SK-N-SH (cell line): ENCODE measurements at regions not wholly inside any gene's neighbourhood (a gene's known extent, or its start where the extent isn't known, plus 50 kb on each side); places are given as distances from the start of the nearest gene placed in this dataset.

Experiments
- CTCF ChIA-PET: fragments of 300-600, 350-600 bp; formaldehyde crosslinking; extraction: SDS; loops from one replicate; lab custom pipeline; 2021; lab: Yijun Ruan, JAX
- POLR2A ChIA-PET: fragments of 350-600 bp; sonication (Branson Sonifier 250); formaldehyde crosslinking; extraction: SDS; loops from one replicate; lab custom pipeline; 2020; ENCODE audit warnings: antibody characterized with exemption, inconsistent platforms; lab: Yijun Ruan, JAX
- DNase-seq: peaks from one replicate; pipeline ENCODE4 v3.0.0; 2012
- H2AFZ ChIP-seq: fragments of 200-600 bp; sonication (generic); 2 replicates; pipeline ENCODE4 v1.8.1; 2016; ENCODE audit warnings: antibody characterized with exemption, mild to moderate bottlenecking, low read depth
- H3F3A ChIP-seq: fragments of 200-600 bp; sonication (generic); replicated peaks from 2 replicates; pipeline ENCODE3; 2016; ENCODE audit warnings: antibody characterized with exemption, mild to moderate bottlenecking; ENCODE audit not compliant: insufficient read depth
- H3K27ac ChIP-seq, 2 experiments: fragments of 200-500 bp in 1 of 2; fragments of 200-600 bp in 1 of 2; sonication (Bioruptor generic) in 1 of 2; sonication (generic), shearing (Covaris generic) in 1 of 2; 2 replicates each; pipeline versions ENCODE4 v1.5.1 to v1.6.1; 2014 to 2016; ENCODE audit warnings: low read depth in 2 of 2, inconsistent platforms in 1 of 2, low read length in 1 of 2, mild to moderate bottlenecking in 1 of 2, mixed read lengths in 1 of 2
- H3K27me3 ChIP-seq: fragments of 200-600 bp; sonication (generic), shearing (Covaris generic); 2 replicates; pipeline ENCODE4 v1.6.1; 2016; ENCODE audit warnings: mixed run types; ENCODE audit not compliant: insufficient read depth
- H3K36me3 ChIP-seq, 2 experiments: fragments of 200-500 bp in 1 of 2; fragments of 200-600 bp in 1 of 2; sonication (Bioruptor generic) in 1 of 2; sonication (generic) in 1 of 2; replicated peaks in 1 of 2; 2 replicates each; pipeline versions ENCODE3 to v1.5.1; 2014 to 2016; ENCODE audit warnings: low read length in 1 of 2, mild to moderate bottlenecking in 1 of 2; ENCODE audit not compliant: insufficient read depth in 2 of 2, control insufficient read depth in 1 of 2
- H3K4me1 ChIP-seq, 2 experiments: fragments of 200-500 bp in 1 of 2; fragments of 200-600 bp in 1 of 2; sonication (Bioruptor generic) in 1 of 2; sonication (generic), shearing (Covaris generic) in 1 of 2; 2 replicates each; pipeline versions ENCODE4 v1.5.1 to v1.6.1; 2014 to 2016; ENCODE audit warnings: low read depth in 1 of 2, low read length in 1 of 2, mixed run types in 1 of 2; ENCODE audit not compliant: insufficient read depth in 2 of 2, control insufficient read depth in 1 of 2
- H3K4me2 ChIP-seq: fragments of 200-600 bp; sonication (generic), shearing (Covaris generic); 2 replicates; pipeline ENCODE4 v1.6.1; 2017; ENCODE audit warnings: mixed run types
- H3K4me3 ChIP-seq, 2 experiments: fragments of 200-500 bp in 1 of 2; fragments of 200-600 bp in 1 of 2; sonication (Bioruptor generic) in 1 of 2; sonication (generic), shearing (Covaris generic) in 1 of 2; 2 replicates each; pipeline versions ENCODE4 v1.5.1 to v1.8.1; 2014 to 2016; ENCODE audit warnings: low read depth in 2 of 2, inconsistent platforms in 1 of 2, low read length in 1 of 2, mild to moderate bottlenecking in 1 of 2, mixed read lengths in 1 of 2, moderate library complexity in 1 of 2
- H3K79me2 ChIP-seq: fragments of 200-600 bp; sonication (generic); 2 replicates; pipeline ENCODE4 v1.8.1; 2017; ENCODE audit warnings: mild to moderate bottlenecking; ENCODE audit not compliant: insufficient read depth
- H3K9ac ChIP-seq: fragments of 200-600 bp; sonication (generic); 2 replicates; pipeline ENCODE4 v1.6.1; 2017; ENCODE audit warnings: mixed run types
- H3K9me2 ChIP-seq: fragments of 200-600 bp; sonication (generic); 2 replicates; pipeline ENCODE4 v1.6.1; 2017; ENCODE audit warnings: mixed run types
- H3K9me3 ChIP-seq: fragments of 200-600 bp; sonication (generic); 2 replicates; pipeline ENCODE4 v1.6.1; 2017; ENCODE audit warnings: mixed run types, mild to moderate bottlenecking, moderate library complexity
- H4K20me1 ChIP-seq: fragments of 200-600 bp; sonication (generic); 2 replicates; pipeline ENCODE4 v1.6.1; 2017; ENCODE audit warnings: mild to moderate bottlenecking, mixed run types; ENCODE audit not compliant: insufficient read depth
- CHD2 ChIP-seq: fragments of 150-350 bp; IDR thresholded peaks from 2 replicates; pipeline ENCODE4 v1.6.1; 2018; ENCODE audit warnings: low read length; ENCODE audit not compliant: partially characterized antibody
- EZH2phosphoT487 ChIP-seq: fragments of 200-600 bp; sonication (generic); IDR thresholded peaks from 2 replicates; pipeline ENCODE4 v1.6.1; 2017; ENCODE audit warnings: low read depth, mixed run types, mild to moderate bottlenecking, antibody characterized with exemption, moderate library complexity, borderline replicate concordance
- FOSL2 ChIP-seq: IDR thresholded peaks from 2 replicates; pipeline ENCODE4 v1.4.0; 2012; ENCODE audit warnings: low read depth, mild to moderate bottlenecking, moderate library complexity, borderline replicate concordance
- GABPA ChIP-seq: IDR thresholded peaks from 2 replicates; pipeline ENCODE4 v1.4.0; 2012; ENCODE audit warnings: low read depth, mild to moderate bottlenecking
- JUND ChIP-seq: IDR thresholded peaks from 2 replicates; pipeline ENCODE4 v1.4.0; 2012
- MEF2A ChIP-seq: IDR thresholded peaks from 2 replicates; pipeline ENCODE4 v1.4.0; 2012; ENCODE audit warnings: low read depth, borderline replicate concordance
- NFIC ChIP-seq: IDR thresholded peaks from 2 replicates; pipeline ENCODE4 v1.4.0; 2012; ENCODE audit warnings: borderline replicate concordance
- NRF1 ChIP-seq: IDR thresholded peaks from 2 replicates; pipeline ENCODE4 v1.6.1; 2012; ENCODE audit warnings: low read depth, mild to moderate bottlenecking, low read length
- POLR2AphosphoS5 ChIP-seq: IDR thresholded peaks from 2 replicates; pipeline ENCODE4 v1.6.1; 2012; ENCODE audit warnings: low read depth, low read length
- RAD21 ChIP-seq: IDR thresholded peaks from 2 replicates; pipeline ENCODE4 v1.6.1; 2012; ENCODE audit warnings: mild to moderate bottlenecking, low read length
- RCOR1 ChIP-seq: fragments of 150-350 bp; IDR thresholded peaks from 2 replicates; pipeline ENCODE4 v1.6.1; 2017; ENCODE audit warnings: antibody characterized with exemption, low read length
- SIN3A ChIP-seq: IDR thresholded peaks from 2 replicates; pipeline ENCODE4 v1.6.1; 2012; ENCODE audit warnings: low read depth, mild to moderate bottlenecking, low read length, moderate library complexity, borderline replicate concordance
- SMC3 ChIP-seq: IDR thresholded peaks from 2 replicates; pipeline ENCODE4 v1.6.1; 2012; ENCODE audit warnings: low read depth, low read length, improper control_type of control experiment
- YY1 ChIP-seq: IDR thresholded peaks from 2 replicates; pipeline ENCODE4 v1.4.0; 2012; ENCODE audit warnings: low read depth, mild to moderate bottlenecking
- WGBS: methylation state at CpG from one replicate; pipeline ENCODE4 v1.1.6; 2017; ENCODE audit warnings: low lambda C conversion rate; 5-methylcytosine and 5-hydroxymethylcytosine counted together
- TF ChIP-seq, protein P1 (sequence below): fragments of 150-350 bp; IDR thresholded peaks from 2 replicates; pipeline ENCODE4 v1.6.1; 2017; ENCODE audit warnings: antibody characterized with exemption, low read length, low read depth, borderline replicate concordance
- TF ChIP-seq, protein P2 (sequence below): IDR thresholded peaks from 2 replicates; pipeline ENCODE4; 2012
- TF ChIP-seq, protein P3 (sequence below): IDR thresholded peaks from 2 replicates; pipeline ENCODE4 v1.6.1; 2012; ENCODE audit warnings: mild to moderate bottlenecking, low read depth, low read length, moderate library complexity
- TF ChIP-seq, protein P4 (sequence below): fragments of 200-600 bp; sonication (generic); IDR thresholded peaks from 2 replicates; pipeline ENCODE4 v1.6.1; 2017; ENCODE audit warnings: antibody characterized with exemption, mild to moderate bottlenecking, moderate library complexity
- TF ChIP-seq, protein P5 (sequence below): IDR thresholded peaks from 2 replicates; pipeline ENCODE4 v1.4.0; 2012; ENCODE audit warnings: low read depth, borderline replicate concordance

DNA sequence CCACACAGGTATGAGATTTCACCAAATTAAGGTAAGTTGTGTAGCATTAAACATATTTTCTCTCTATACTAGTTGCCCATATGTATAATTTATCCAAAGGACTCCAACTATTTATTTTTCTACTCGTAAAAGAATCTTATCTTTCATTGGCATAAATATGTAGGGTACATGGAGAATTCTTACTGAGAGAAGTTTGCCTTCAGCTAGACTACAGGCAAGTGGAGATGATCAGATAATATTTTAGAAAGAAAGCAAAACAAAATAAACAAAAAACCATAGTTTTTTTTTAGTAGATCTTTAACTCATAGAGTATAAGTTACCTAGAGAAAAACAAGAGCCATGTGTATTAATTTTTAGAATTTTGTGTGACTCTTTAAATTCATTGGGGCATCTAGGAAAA lies 743.1 kb upstream of the ARRDC3 start:
- H3K9ac ChIP-seq = no peak overlapping the region
- H3K27ac ChIP-seq = no peak overlapping the region
- no peaks in the 10 kb centered on the region for H3K9me2 ChIP-seq
- no peak for TF ChIP-seq RCOR1
- TF ChIP-seq SMC3 = no peak
- TF ChIP-seq, protein P1, sequence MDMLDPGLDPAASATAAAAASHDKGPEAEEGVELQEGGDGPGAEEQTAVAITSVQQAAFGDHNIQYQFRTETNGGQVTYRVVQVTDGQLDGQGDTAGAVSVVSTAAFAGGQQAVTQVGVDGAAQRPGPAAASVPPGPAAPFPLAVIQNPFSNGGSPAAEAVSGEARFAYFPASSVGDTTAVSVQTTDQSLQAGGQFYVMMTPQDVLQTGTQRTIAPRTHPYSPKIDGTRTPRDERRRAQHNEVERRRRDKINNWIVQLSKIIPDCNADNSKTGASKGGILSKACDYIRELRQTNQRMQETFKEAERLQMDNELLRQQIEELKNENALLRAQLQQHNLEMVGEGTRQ = no peak
- TF ChIP-seq FOSL2 = no peak
- no peak for TF ChIP-seq NRF1
- no peak for TF ChIP-seq NFIC
- no peak for TF ChIP-seq EZH2phosphoT487
- no peak for TF ChIP-seq YY1
- TF ChIP-seq RAD21 = no peak
- TF ChIP-seq MEF2A = no peak
- TF ChIP-seq JUND = no peak
- TF ChIP-seq, protein P2, sequence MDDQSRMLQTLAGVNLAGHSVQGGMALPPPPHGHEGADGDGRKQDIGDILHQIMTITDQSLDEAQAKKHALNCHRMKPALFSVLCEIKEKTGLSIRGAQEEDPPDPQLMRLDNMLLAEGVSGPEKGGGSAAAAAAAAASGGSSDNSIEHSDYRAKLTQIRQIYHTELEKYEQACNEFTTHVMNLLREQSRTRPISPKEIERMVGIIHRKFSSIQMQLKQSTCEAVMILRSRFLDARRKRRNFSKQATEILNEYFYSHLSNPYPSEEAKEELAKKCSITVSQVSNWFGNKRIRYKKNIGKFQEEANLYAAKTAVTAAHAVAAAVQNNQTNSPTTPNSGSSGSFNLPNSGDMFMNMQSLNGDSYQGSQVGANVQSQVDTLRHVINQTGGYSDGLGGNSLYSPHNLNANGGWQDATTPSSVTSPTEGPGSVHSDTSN = no peak
- no peak for TF ChIP-seq SIN3A
- no peak for TF ChIP-seq CHD2
- TF ChIP-seq, all 33 proteins: peak for 0
- no peak for DNase-seq
- Histone ChIP-seq H3K9me3 (no peaks in the 10 kb centered on the region), H3K4me3 (no peak overlapping the region), H4K20me1 (no peaks in the 10 kb centered on the region), H3K79me2 (no peaks in the 10 kb centered on the region), H3K27me3 (no peaks in the 10 kb centered on the region), H3F3A (no peaks in the 10 kb centered on the region), H2AFZ (no peak overlapping the region), H3K4me2 (no peak overlapping the region), H3K4me1 (no peaks in the 10 kb centered on the region), H3K36me3 (no peaks in the 10 kb centered on the region)
- CTCF ChIA-PET = interaction anchor here (0.5 to 0.8 kb wide), 2 partner anchors 1675 to 1968 kb away, joined by 3 read pairs; no protein-coding TSS in a partner anchor
- WGBS = 96% methylated on average over 1 of the region's 1 CpG
- POLR2A ChIA-PET = no interaction called here

DNA sequence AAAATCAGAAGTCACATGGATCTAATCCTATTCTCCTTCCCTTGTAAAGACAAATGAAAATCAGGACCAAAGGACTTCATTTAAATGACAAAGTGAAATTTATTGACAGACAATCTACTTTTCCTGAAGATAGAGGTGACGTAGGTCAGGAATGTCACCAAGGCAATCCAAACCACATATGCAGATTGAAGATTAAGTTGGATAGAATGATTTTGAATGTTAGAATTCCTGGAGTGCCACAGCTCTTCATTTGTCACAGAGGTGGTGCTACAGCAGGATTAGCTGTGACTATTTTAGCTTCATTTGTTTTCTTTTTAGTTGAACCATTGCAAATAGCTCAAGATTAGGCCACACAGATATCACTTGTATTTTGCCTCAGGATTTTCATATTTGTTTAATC lies 736.0 kb upstream of the ARRDC3 start:
- DNase-seq = no peak
- TF ChIP-seq, protein P3, sequence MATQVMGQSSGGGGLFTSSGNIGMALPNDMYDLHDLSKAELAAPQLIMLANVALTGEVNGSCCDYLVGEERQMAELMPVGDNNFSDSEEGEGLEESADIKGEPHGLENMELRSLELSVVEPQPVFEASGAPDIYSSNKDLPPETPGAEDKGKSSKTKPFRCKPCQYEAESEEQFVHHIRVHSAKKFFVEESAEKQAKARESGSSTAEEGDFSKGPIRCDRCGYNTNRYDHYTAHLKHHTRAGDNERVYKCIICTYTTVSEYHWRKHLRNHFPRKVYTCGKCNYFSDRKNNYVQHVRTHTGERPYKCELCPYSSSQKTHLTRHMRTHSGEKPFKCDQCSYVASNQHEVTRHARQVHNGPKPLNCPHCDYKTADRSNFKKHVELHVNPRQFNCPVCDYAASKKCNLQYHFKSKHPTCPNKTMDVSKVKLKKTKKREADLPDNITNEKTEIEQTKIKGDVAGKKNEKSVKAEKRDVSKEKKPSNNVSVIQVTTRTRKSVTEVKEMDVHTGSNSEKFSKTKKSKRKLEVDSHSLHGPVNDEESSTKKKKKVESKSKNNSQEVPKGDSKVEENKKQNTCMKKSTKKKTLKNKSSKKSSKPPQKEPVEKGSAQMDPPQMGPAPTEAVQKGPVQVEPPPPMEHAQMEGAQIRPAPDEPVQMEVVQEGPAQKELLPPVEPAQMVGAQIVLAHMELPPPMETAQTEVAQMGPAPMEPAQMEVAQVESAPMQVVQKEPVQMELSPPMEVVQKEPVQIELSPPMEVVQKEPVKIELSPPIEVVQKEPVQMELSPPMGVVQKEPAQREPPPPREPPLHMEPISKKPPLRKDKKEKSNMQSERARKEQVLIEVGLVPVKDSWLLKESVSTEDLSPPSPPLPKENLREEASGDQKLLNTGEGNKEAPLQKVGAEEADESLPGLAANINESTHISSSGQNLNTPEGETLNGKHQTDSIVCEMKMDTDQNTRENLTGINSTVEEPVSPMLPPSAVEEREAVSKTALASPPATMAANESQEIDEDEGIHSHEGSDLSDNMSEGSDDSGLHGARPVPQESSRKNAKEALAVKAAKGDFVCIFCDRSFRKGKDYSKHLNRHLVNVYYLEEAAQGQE = no peak
- no peak for TF ChIP-seq MEF2A
- TF ChIP-seq, protein P4, sequence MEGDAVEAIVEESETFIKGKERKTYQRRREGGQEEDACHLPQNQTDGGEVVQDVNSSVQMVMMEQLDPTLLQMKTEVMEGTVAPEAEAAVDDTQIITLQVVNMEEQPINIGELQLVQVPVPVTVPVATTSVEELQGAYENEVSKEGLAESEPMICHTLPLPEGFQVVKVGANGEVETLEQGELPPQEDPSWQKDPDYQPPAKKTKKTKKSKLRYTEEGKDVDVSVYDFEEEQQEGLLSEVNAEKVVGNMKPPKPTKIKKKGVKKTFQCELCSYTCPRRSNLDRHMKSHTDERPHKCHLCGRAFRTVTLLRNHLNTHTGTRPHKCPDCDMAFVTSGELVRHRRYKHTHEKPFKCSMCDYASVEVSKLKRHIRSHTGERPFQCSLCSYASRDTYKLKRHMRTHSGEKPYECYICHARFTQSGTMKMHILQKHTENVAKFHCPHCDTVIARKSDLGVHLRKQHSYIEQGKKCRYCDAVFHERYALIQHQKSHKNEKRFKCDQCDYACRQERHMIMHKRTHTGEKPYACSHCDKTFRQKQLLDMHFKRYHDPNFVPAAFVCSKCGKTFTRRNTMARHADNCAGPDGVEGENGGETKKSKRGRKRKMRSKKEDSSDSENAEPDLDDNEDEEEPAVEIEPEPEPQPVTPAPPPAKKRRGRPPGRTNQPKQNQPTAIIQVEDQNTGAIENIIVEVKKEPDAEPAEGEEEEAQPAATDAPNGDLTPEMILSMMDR = no peak
- TF ChIP-seq YY1 = no peak
- no peak for TF ChIP-seq POLR2AphosphoS5
- no peak for TF ChIP-seq GABPA
- TF ChIP-seq, protein P5, sequence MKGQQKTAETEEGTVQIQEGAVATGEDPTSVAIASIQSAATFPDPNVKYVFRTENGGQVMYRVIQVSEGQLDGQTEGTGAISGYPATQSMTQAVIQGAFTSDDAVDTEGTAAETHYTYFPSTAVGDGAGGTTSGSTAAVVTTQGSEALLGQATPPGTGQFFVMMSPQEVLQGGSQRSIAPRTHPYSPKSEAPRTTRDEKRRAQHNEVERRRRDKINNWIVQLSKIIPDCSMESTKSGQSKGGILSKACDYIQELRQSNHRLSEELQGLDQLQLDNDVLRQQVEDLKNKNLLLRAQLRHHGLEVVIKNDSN = no peak
- H3K4me3 ChIP-seq = no peak overlapping the region
- H3K9me2 ChIP-seq = no peaks in the 10 kb centered on the region
- ChIA-PET CTCF (no interaction called here), POLR2A (no interaction called here)
- H3K79me2 ChIP-seq = no peaks in the 10 kb centered on the region
- no peaks in the 10 kb centered on the region for H3K27me3 ChIP-seq
- H3K36me3 ChIP-seq = no peaks in the 10 kb centered on the region
- H3F3A ChIP-seq = no peaks in the 10 kb centered on the region
- no peaks in the 10 kb centered on the region for H3K9me3 ChIP-seq
- no peak overlapping the region for H2AFZ ChIP-seq
- no peak overlapping the region for H3K4me2 ChIP-seq
- H3K4me1 ChIP-seq = no peaks in the 10 kb centered on the region
- WGBS = 100% methylated on average over 1 of the region's 1 CpG
- H3K27ac ChIP-seq = no peak overlapping the region
- H4K20me1 ChIP-seq = no peaks in the 10 kb centered on the region
- H3K9ac ChIP-seq = no peak overlapping the region
